ENCODE measurements at regions not wholly inside any gene's neighbourhood (a gene's known extent, or its start where the extent isn't known, plus 50 kb on each side); places are given as distances from the start of the nearest gene placed in this dataset.

DNA sequence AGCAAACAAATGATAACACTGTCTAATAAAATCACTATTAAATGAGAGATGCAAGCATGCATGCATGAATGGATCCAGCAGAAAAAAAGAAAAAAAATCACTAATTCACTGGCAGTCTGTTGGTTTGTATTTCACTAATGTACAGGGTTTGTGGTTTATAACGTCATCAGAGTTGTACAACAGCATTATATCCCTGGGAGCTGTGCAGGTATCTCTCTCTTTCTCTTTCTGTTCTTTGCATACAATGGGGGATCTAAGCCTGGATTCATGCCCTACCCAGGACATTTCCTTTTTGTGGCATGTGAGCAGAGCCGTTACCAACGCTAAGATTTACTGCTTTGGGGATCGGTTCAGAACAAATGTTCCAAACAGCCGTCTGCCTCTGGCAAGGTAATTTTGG, 229.5 kb downstream of the SOX2 start:
- no peak for DNase-seq (ENCODE audit: low read depth in 1 of 2, low spot score in 1 of 2)
- Histone ChIP-seq H3K4me3 (replicated peaks; ENCODE audit: insufficient read depth, low read length) (no peak overlapping the region), H3K27me3 (ENCODE audit: insufficient read depth, poor library complexity, severe bottlenecking) (no peaks in the 10 kb centered on the region), H3K27ac (replicated peaks) (no peak overlapping the region)
- TF ChIP-seq, protein P1, sequence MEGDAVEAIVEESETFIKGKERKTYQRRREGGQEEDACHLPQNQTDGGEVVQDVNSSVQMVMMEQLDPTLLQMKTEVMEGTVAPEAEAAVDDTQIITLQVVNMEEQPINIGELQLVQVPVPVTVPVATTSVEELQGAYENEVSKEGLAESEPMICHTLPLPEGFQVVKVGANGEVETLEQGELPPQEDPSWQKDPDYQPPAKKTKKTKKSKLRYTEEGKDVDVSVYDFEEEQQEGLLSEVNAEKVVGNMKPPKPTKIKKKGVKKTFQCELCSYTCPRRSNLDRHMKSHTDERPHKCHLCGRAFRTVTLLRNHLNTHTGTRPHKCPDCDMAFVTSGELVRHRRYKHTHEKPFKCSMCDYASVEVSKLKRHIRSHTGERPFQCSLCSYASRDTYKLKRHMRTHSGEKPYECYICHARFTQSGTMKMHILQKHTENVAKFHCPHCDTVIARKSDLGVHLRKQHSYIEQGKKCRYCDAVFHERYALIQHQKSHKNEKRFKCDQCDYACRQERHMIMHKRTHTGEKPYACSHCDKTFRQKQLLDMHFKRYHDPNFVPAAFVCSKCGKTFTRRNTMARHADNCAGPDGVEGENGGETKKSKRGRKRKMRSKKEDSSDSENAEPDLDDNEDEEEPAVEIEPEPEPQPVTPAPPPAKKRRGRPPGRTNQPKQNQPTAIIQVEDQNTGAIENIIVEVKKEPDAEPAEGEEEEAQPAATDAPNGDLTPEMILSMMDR (IDR thresholded peaks at IDR 0.05; ENCODE audit: insufficient read depth, low read length), result no peak
- no peak for TF ChIP-seq POLR2AphosphoS5 (IDR thresholded peaks at IDR 0.05; ENCODE audit: low read depth)
- TF ChIP-seq SPI1 (IDR thresholded peaks at IDR 0.05; ENCODE audit: borderline replicate concordance, low read depth), result no peak
- no peak for TF ChIP-seq GABPA (IDR thresholded peaks at IDR 0.05; ENCODE audit: low read depth)
- no peak for TF ChIP-seq REST (IDR thresholded peaks at IDR 0.05; ENCODE audit: insufficient replicate concordance, low read depth)

GRCh38 chr3:181943285-181943684, 231.6 kb downstream of the SOX2 start:
- Histone ChIP-seq H3K4me3 (replicated peaks; ENCODE audit: insufficient read depth, low read length) (no peak overlapping the region), H3K27ac (replicated peaks) (no peak overlapping the region), H3K27me3 (ENCODE audit: insufficient read depth, poor library complexity, severe bottlenecking) (no peaks in the 10 kb centered on the region)
- no peak for DNase-seq (ENCODE audit: low read depth in 1 of 2, low spot score in 1 of 2)
- TF ChIP-seq GABPA (IDR thresholded peaks at IDR 0.05; ENCODE audit: low read depth) (no peak), POLR2AphosphoS5 (IDR thresholded peaks at IDR 0.05; ENCODE audit: low read depth) (no peak), REST (IDR thresholded peaks at IDR 0.05; ENCODE audit: insufficient replicate concordance, low read depth) (no peak), SPI1 (IDR thresholded peaks at IDR 0.05; ENCODE audit: borderline replicate concordance, low read depth) (no peak)
- TF ChIP-seq, protein P1 (IDR thresholded peaks at IDR 0.05; ENCODE audit: insufficient read depth, low read length), result no peak

DNA sequence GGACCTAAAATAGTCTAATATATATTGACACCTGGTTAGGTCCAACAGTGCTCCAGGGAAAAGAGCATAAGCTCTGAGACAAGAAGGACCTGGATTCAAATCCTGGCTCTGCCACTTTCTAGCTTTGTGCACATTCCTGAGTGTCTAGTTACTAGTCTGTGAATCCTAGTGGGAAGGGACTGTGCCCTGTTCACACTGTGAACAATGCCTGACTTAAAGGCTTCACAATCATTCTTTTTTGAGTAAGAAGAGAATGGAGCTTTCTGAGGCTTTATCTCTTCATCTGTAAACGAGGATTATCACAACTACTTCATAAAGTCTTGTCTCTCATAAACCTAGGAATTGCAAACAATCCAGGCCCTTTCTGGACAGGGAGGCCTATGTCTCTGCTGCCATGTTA, 235.9 kb downstream of the SOX2 start:
- no peak overlapping the region for H3K4me3 ChIP-seq (replicated peaks; ENCODE audit: insufficient read depth, low read length)
- H3K27me3 ChIP-seq (ENCODE audit: insufficient read depth, poor library complexity, severe bottlenecking), result no peaks in the 10 kb centered on the region
- no peak overlapping the region for H3K27ac ChIP-seq (replicated peaks)
- no peak for TF ChIP-seq POLR2AphosphoS5 (IDR thresholded peaks at IDR 0.05; ENCODE audit: low read depth)
- no peak for TF ChIP-seq GABPA (IDR thresholded peaks at IDR 0.05; ENCODE audit: low read depth)
- no peak for TF ChIP-seq SPI1 (IDR thresholded peaks at IDR 0.05; ENCODE audit: borderline replicate concordance, low read depth)
- no peak for TF ChIP-seq REST (IDR thresholded peaks at IDR 0.05; ENCODE audit: insufficient replicate concordance, low read depth)
- TF ChIP-seq, protein P1 (IDR thresholded peaks at IDR 0.05; ENCODE audit: insufficient read depth, low read length), result no peak
- DNase-seq (ENCODE audit: low read depth in 1 of 2, low spot score in 1 of 2), result no peak

Measured in HL-60 (cell line).